ENCODE measurements at regions not wholly inside any gene's neighbourhood (a gene's known extent, or its start where the extent isn't known, plus 50 kb on each side); places are given as distances from the start of the nearest gene placed in this dataset.

DNA sequence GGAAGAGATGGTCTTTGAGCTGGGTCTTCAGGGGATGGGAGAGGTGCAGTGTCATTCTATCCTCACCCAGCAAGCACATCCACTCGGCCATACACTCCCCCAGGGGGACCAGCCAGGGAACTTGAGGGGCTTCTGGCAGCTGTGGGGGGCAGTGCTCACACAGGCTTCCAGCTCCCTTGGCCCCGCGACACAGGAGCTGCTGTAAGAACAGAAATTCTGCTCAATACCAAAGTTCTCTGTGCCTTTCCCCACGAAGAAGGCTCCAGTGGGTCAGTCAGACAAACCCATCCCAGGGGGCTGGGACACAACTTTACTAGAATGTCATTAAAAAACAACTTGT, 289.1 kb upstream of the RTL1 start:
- TF ChIP-seq ZFX (IDR thresholded peaks at IDR 0.05) = no peak
- TF ChIP-seq, protein P1, sequence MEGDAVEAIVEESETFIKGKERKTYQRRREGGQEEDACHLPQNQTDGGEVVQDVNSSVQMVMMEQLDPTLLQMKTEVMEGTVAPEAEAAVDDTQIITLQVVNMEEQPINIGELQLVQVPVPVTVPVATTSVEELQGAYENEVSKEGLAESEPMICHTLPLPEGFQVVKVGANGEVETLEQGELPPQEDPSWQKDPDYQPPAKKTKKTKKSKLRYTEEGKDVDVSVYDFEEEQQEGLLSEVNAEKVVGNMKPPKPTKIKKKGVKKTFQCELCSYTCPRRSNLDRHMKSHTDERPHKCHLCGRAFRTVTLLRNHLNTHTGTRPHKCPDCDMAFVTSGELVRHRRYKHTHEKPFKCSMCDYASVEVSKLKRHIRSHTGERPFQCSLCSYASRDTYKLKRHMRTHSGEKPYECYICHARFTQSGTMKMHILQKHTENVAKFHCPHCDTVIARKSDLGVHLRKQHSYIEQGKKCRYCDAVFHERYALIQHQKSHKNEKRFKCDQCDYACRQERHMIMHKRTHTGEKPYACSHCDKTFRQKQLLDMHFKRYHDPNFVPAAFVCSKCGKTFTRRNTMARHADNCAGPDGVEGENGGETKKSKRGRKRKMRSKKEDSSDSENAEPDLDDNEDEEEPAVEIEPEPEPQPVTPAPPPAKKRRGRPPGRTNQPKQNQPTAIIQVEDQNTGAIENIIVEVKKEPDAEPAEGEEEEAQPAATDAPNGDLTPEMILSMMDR (conservative IDR thresholded peaks at IDR 0.05) = no peak
- H3K27ac ChIP-seq = no peak overlapping the region

- no peak overlapping the region for H3K27ac ChIP-seq
- no peak for TF ChIP-seq ZFX (IDR thresholded peaks at IDR 0.05)
- TF ChIP-seq, protein P1 (conservative IDR thresholded peaks at IDR 0.05) = no peak
Observed at GRCh38 chr14:101193106-101193844, 289.8 kb upstream of the RTL1 start.

GRCh38 chr14:101193845-101194372, 290.4 kb upstream of the RTL1 start:
- no peak overlapping the region for H3K27ac ChIP-seq
- TF ChIP-seq, protein P1 (conservative IDR thresholded peaks at IDR 0.05) = no peak
- TF ChIP-seq ZFX (IDR thresholded peaks at IDR 0.05) = no peak

DNA sequence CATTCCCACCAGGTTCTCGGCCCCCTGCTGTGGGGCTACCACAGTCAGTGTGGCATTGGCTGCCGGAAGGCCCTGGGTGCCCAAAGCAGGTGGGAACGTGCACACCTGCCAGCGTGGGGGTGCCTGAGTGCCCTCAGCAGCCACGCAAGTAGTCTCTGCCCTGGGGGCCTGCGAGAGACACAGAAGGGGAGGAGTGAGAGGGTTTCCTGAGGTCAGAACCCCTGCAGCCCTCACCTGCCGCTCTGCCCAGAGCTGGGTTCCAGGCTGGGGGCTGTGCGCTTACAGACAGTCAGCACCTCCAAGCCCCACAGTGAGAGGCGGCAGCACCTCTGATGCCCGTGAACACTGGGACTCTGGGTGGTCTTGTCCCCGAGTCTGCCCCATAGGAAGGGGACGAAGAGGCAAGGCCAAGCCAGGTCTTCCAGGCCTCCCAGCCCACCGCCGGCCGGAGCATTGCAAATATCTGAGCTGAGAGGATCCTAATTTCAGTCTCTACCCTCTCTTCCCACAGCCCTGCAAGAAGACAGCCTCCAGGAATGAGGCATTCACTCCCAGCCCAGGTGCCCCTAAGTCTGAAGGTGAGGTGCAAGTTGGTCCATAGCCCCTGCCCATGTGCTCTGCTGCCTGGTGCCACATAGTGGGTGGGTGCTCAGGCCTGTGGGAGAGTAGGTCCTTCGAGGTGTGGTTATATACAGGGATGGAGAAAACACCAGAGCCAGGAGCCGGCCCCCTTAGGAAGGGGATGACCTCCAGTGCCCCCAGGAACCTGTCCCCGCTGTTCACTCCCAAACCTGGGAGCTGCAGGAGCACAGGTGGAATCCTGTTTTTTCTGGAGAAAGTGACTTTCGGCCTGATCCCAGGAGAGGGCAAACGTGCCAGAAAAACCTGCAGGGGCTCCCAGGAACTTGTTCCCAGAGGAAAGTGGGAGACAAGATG, 291.1 kb upstream of the RTL1 start:
- no peak for TF ChIP-seq ZFX (IDR thresholded peaks at IDR 0.05)
- TF ChIP-seq, protein P1 (conservative IDR thresholded peaks at IDR 0.05) = no peak

DNA sequence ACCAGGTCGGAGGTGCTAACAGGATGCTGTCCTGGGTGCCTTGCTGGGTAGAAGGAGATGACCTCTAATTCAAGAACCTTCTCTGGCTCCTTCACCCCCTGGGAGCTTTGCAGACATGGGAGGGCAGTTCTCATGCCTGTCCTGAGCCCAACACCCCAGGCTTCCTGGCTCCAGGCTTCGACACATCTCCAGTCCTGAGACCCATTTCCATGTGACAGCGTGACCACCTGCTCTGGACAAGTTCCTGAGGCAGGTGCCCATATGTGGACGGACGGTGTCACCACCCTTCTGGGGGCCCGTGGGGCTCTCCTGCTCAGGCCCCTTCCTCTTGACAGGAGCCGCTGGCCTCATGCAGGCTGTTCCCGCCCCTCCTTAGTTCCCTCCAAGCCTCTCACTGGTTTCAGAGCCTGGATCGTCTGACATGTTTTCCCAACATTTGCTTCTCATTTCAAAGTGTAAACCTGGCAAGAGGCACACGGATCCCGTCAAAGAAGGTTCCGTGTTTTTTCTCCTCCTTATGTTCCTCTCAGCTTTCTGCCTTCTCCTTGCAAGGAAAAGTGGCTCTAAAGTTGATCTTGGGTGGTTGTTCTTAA, 291.9 kb upstream of the RTL1 start:
- TF ChIP-seq ZFX (IDR thresholded peaks at IDR 0.05) = no peak
- TF ChIP-seq, protein P1 (conservative IDR thresholded peaks at IDR 0.05) = no peak

More for the DNA sequence above, 291.1 kb upstream of the RTL1 start:
- H3K27ac ChIP-seq = no peak overlapping the region

DNA sequence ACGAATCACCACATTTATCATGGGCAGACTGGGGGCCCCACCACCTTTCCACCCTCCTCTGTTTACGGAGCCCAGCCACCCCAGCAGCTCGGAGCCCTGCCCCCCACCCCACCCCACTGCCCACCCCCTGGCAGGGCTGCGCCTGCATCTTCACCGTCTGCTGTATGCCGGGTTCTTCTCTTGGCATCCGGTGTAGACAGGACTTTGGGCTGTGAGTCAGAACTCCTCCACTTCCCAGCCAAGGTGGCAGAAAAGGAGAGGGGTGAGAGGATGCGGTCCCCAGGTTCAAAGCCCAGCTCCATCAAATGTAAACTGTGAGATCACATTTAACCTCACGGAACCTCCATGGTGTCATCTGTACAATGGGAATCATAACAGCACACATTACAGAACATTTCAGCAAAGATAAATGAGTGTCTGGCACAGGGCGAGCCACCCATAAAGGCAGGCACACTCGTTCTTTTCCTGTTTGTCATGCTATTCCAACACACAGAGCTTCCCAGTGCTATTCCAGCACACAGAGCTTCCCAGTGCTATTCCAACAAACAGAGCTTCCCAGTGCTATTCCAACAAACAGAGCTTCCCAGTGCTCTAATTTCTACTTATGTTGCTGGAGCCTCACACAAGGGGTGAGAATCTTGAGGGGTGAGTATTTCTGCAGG, 292.7 kb upstream of the RTL1 start:
- no peak overlapping the region for H3K27ac ChIP-seq
- TF ChIP-seq, protein P1 (conservative IDR thresholded peaks at IDR 0.05) = no peak
- no peak for TF ChIP-seq ZFX (IDR thresholded peaks at IDR 0.05)

More for the DNA sequence above, 291.9 kb upstream of the RTL1 start:
- no peak overlapping the region for H3K27ac ChIP-seq
